Erythroblast (primary cell): ENCODE measurements at regions not wholly inside any gene's neighbourhood (a gene's known extent, or its start where the extent isn't known, plus 50 kb on each side); places are given as distances from the start of the nearest gene placed in this dataset.

Experiments used
- GATA1 ChIP-seq: IDR thresholded peaks from 2 replicates; pipeline ENCODE4 v1.6.1; 2011; ENCODE audit warnings: low read depth, mild to moderate bottlenecking, control low read depth, low read length, moderate library complexity
- POLR2A ChIP-seq: IDR thresholded peaks from 2 replicates; pipeline ENCODE4 v1.6.1; 2011; ENCODE audit warnings: mild to moderate bottlenecking, low read length

DNA sequence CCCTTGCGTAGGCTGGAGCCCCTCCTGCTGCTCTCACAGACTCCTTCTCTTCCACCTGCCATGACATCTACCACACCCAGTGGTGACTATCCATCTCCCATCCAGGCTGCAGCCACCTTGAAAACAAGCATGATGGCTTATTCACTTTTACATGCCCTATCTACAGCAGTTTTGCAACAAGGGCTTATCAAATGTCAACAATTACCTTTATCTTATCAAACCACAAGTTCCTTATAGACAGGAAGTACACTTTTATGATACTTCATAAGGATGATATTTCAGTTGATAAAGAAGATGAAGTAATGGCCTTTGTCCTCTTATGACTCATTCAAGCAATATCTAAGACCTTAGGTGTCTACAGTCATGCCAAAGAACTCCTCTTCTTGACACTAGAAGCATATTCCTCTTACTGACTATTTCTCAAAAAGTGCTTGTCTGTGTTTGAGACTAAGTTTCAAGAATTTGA is 125.3 kb upstream of the SPRED1 start:
- TF ChIP-seq GATA1 (no peak), POLR2A (no peak)
